GM10248 (cell line): ENCODE measurements at regions not wholly inside any gene's neighbourhood (a gene's known extent, or its start where the extent isn't known, plus 50 kb on each side); places are given as distances from the start of the nearest gene placed in this dataset.

ENCODE experiments used
- CTCF ChIA-PET: fragments of 300-600 bp; sonication (Branson Sonifier 250); formaldehyde crosslinking; extraction: SDS; loops from one replicate; lab custom pipeline; 2021; ENCODE audit warnings: antibody characterized with exemption; lab: Yijun Ruan, JAX
- POLR2A ChIA-PET: fragments of 350-650 bp; sonication (Branson Sonifier 250); formaldehyde crosslinking; extraction: SDS; loops from one replicate; lab custom pipeline; 2020; ENCODE audit warnings: antibody characterized with exemption; lab: Yijun Ruan, JAX
- DNase-seq: peaks from one replicate; pipeline ENCODE4 v3.0.0; 2012; ENCODE audit errors: extremely low spot score
- TF ChIP-seq, protein P1 (sequence below): IDR thresholded peaks from 2 replicates; pipeline ENCODE4 v1.5.1; 2012; ENCODE audit warnings: mild to moderate bottlenecking, low read depth; ENCODE audit errors: extremely low read depth, missing control alignments, control extremely low read depth

DNA sequence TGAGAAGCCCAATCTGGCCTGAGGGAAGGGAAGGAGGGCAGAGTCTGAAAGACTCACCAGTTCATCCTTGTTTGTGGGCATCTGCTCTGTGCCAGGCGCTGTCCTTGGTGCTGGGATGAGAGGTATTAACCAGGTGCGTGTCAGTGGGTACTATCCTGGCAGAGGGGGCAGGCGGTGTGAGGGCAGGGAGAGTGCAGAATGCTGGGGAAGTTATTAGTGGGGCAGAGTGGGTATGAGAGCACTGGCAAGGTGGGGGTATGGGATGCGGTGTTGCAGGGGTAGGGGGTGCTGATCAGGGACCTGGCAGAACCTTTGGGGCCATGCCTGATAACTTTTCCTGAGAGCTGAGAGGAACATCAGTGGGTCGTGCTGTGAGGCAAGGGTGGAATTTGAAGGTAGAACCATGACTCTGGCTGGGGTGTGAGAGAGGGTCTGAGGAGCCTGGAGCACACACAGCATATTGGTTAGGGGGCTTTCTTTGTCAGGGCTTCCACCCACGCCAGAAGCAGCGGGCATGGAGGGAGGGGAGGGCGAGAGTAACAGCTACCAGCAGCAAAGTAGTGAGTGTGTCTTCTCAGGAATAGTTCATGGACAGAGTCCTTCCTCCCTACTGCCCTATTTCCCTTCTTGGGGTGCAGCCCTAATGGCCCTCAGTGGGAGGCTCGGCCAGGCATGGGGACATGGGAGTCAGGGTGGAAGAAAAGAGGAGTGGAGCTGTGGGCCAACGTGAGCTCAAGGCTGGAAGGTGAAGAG, 290.7 kb downstream of the CYP26B1 start:
- ChIA-PET CTCF (interaction anchor here (1.3 kb wide), 1 partner anchor 11 kb away, joined by 4 read pairs; no protein-coding TSS in a partner anchor), POLR2A (no interaction called here)
- TF ChIP-seq, protein P1, sequence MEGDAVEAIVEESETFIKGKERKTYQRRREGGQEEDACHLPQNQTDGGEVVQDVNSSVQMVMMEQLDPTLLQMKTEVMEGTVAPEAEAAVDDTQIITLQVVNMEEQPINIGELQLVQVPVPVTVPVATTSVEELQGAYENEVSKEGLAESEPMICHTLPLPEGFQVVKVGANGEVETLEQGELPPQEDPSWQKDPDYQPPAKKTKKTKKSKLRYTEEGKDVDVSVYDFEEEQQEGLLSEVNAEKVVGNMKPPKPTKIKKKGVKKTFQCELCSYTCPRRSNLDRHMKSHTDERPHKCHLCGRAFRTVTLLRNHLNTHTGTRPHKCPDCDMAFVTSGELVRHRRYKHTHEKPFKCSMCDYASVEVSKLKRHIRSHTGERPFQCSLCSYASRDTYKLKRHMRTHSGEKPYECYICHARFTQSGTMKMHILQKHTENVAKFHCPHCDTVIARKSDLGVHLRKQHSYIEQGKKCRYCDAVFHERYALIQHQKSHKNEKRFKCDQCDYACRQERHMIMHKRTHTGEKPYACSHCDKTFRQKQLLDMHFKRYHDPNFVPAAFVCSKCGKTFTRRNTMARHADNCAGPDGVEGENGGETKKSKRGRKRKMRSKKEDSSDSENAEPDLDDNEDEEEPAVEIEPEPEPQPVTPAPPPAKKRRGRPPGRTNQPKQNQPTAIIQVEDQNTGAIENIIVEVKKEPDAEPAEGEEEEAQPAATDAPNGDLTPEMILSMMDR: no peak
- DNase-seq: no peak

DNA sequence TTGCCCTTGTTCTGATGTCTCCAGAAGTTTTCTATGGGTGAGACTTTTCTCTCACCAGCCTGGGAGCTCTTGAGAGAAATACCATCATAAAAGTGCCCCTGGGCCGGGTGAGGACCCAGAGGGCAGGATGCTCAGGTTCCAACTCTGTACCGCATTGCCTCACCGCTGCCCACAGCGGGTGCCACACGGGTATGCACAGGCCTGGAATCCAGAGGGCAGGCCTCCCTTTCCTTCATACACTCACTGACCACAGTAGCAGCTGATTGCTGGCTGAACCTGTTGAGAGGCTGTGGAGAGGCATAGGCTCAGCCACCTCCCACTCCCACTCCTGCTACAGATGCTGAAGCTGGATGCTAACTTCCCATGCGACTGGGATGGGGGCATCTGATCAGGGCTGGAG, 293.8 kb downstream of the CYP26B1 start:
- no peak for DNase-seq
- ChIA-PET CTCF (no interaction called here), POLR2A (no interaction called here)
- TF ChIP-seq, protein P1: no peak

DNA sequence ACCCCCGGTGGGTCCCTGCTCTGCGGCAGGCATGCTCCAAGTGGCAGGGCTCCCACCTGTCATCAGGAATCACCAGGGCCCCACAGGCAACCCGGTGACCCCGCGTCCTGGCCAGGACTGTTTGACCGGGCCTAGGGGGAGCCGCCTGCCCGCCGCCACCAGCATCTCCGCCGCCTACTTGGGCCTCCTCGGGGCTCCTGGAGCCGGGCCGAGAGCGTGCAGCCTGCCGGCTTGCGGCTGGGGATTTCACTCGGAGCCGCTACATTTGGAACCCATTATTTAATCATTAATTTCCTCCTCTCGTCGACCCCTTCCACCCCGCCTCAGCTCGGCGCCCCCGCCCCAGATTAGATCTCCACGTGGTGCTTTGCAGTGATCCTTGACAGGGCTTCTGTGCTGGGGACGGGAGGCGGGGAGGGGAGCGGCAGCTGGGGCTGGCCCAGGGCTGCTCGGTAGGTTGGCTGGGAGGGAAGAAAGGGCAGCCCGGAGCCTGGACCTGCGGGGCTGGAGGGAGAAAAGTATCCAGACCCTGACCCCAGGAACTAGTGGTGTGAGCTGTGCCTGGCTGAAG, 295.4 kb downstream of the CYP26B1 start:
- no peak for DNase-seq
- TF ChIP-seq, protein P1: no peak
- ChIA-PET POLR2A (no interaction called here), CTCF (interaction anchor here (1.3 kb wide), 1 partner anchor 72 kb away, joined by 3 read pairs; no protein-coding TSS in a partner anchor)

GRCh38 chr2:71851094-71851750, 296.4 kb downstream of the CYP26B1 start:
- TF ChIP-seq, protein P1: no peak
- POLR2A ChIA-PET: no interaction called here
- CTCF ChIA-PET: no interaction called here

GRCh38 chr2:71850306-71850801, 297.3 kb downstream of the CYP26B1 start:
- no peak for DNase-seq
- ChIA-PET CTCF (no interaction called here), POLR2A (no interaction called here)
- TF ChIP-seq, protein P1: no peak

More at GRCh38 chr2:71851094-71851750, 296.4 kb downstream of the CYP26B1 start:
- no peak for DNase-seq

GRCh38 chr2:71849607-71850305, 297.9 kb downstream of the CYP26B1 start:
- POLR2A ChIA-PET: no interaction called here
- CTCF ChIA-PET: no interaction called here
- no peak for DNase-seq
- TF ChIP-seq, protein P1: no peak
